ENCODE measurements at regions not wholly inside any gene's neighbourhood (a gene's known extent, or its start where the extent isn't known, plus 50 kb on each side); places are given as distances from the start of the nearest gene placed in this dataset.

- Histone ChIP-seq H3K4me3 (ENCODE audit: insufficient read depth, low read depth, low read length) (no peak overlapping the region), H3K27me3 (ENCODE audit: control insufficient read depth, insufficient read depth, low read length) (no peaks in the 10 kb centered on the region), H3K36me3 (replicated peaks; ENCODE audit: control insufficient read depth, insufficient read depth, low read length) (no peaks in the 10 kb centered on the region)
- no peak for DNase-seq
These were observed 101.4 kb upstream of the TLE3 start for GRCh38 chr15:70199124-70199482.

GRCh38 chr15:70198441-70199123 lies 100.9 kb upstream of the TLE3 start:
- DNase-seq: no peak
- no peaks in the 10 kb centered on the region for H3K27me3 ChIP-seq (ENCODE audit: control insufficient read depth, insufficient read depth, low read length)

GRCh38 chr15:70197945-70198361 lies 100.2 kb upstream of the TLE3 start:
- DNase-seq: no peak
- H3K4me3 ChIP-seq (ENCODE audit: insufficient read depth, low read depth, low read length): no peak overlapping the region
- no peaks in the 10 kb centered on the region for H3K36me3 ChIP-seq (replicated peaks; ENCODE audit: control insufficient read depth, insufficient read depth, low read length)
- no peaks in the 10 kb centered on the region for H3K27me3 ChIP-seq (ENCODE audit: control insufficient read depth, insufficient read depth, low read length)

More at GRCh38 chr15:70198441-70199123, 100.9 kb upstream of the TLE3 start:
- H3K36me3 ChIP-seq (replicated peaks; ENCODE audit: control insufficient read depth, insufficient read depth, low read length): no peaks in the 10 kb centered on the region
- H3K4me3 ChIP-seq (ENCODE audit: insufficient read depth, low read depth, low read length): no peak overlapping the region

- H3K27me3 ChIP-seq (ENCODE audit: control insufficient read depth, insufficient read depth, low read length): no peaks in the 10 kb centered on the region
- H3K4me3 ChIP-seq (ENCODE audit: insufficient read depth, low read depth, low read length): no peak overlapping the region
- no peak for DNase-seq
- H3K36me3 ChIP-seq (replicated peaks; ENCODE audit: control insufficient read depth, insufficient read depth, low read length): no peaks in the 10 kb centered on the region
These were observed 99.7 kb upstream of the TLE3 start for GRCh38 chr15:70197318-70197944.

- Histone ChIP-seq H3K4me3 (ENCODE audit: insufficient read depth, low read depth, low read length) (no peak overlapping the region), H3K27me3 (ENCODE audit: control insufficient read depth, insufficient read depth, low read length) (no peaks in the 10 kb centered on the region), H3K36me3 (replicated peaks; ENCODE audit: control insufficient read depth, insufficient read depth, low read length) (no peaks in the 10 kb centered on the region)
- DNase-seq: peak; percentile 90
These were observed 98.9 kb upstream of the TLE3 start for GRCh38 chr15:70196372-70197316.

GRCh38 chr15:70195587-70196305 lies 98.0 kb upstream of the TLE3 start:
- H3K4me3 ChIP-seq (ENCODE audit: insufficient read depth, low read depth, low read length): no peak overlapping the region
- H3K27me3 ChIP-seq (ENCODE audit: control insufficient read depth, insufficient read depth, low read length): no peaks in the 10 kb centered on the region
- H3K36me3 ChIP-seq (replicated peaks; ENCODE audit: control insufficient read depth, insufficient read depth, low read length): no peaks in the 10 kb centered on the region
- no peak for DNase-seq

- no peak for DNase-seq
- H3K36me3 ChIP-seq (replicated peaks; ENCODE audit: control insufficient read depth, insufficient read depth, low read length): no peaks in the 10 kb centered on the region
- no peak overlapping the region for H3K4me3 ChIP-seq (ENCODE audit: insufficient read depth, low read depth, low read length)
- H3K27me3 ChIP-seq (ENCODE audit: control insufficient read depth, insufficient read depth, low read length): no peaks in the 10 kb centered on the region
These were observed 97.5 kb upstream of the TLE3 start for GRCh38 chr15:70195171-70195570.

- no peaks in the 10 kb centered on the region for H3K27me3 ChIP-seq (ENCODE audit: control insufficient read depth, insufficient read depth, low read length)
These were observed 96.5 kb upstream of the TLE3 start for GRCh38 chr15:70194266-70194665.

GRCh38 chr15:70193734-70194133 lies 96.0 kb upstream of the TLE3 start:
- DNase-seq: no peak
- H3K27me3 ChIP-seq (ENCODE audit: control insufficient read depth, insufficient read depth, low read length): no peaks in the 10 kb centered on the region
- no peaks in the 10 kb centered on the region for H3K36me3 ChIP-seq (replicated peaks; ENCODE audit: control insufficient read depth, insufficient read depth, low read length)
- no peak overlapping the region for H3K4me3 ChIP-seq (ENCODE audit: insufficient read depth, low read depth, low read length)

More at GRCh38 chr15:70194266-70194665, 96.5 kb upstream of the TLE3 start:
- DNase-seq: no peak
- Histone ChIP-seq H3K4me3 (ENCODE audit: insufficient read depth, low read depth, low read length) (no peak overlapping the region), H3K36me3 (replicated peaks; ENCODE audit: control insufficient read depth, insufficient read depth, low read length) (no peaks in the 10 kb centered on the region)

GRCh38 chr15:70192490-70192889 lies 94.8 kb upstream of the TLE3 start:
- Histone ChIP-seq H3K36me3 (replicated peaks; ENCODE audit: control insufficient read depth, insufficient read depth, low read length) (no peaks in the 10 kb centered on the region), H3K4me3 (ENCODE audit: insufficient read depth, low read depth, low read length) (no peak overlapping the region), H3K27me3 (ENCODE audit: control insufficient read depth, insufficient read depth, low read length) (no peaks in the 10 kb centered on the region)
- DNase-seq: no peak

- H3K36me3 ChIP-seq (replicated peaks; ENCODE audit: control insufficient read depth, insufficient read depth, low read length): no peaks in the 10 kb centered on the region
- H3K27me3 ChIP-seq (ENCODE audit: control insufficient read depth, insufficient read depth, low read length): no peaks in the 10 kb centered on the region
- H3K4me3 ChIP-seq (ENCODE audit: insufficient read depth, low read depth, low read length): no peak overlapping the region
- DNase-seq: no peak
These were observed 94.3 kb upstream of the TLE3 start for GRCh38 chr15:70192041-70192440.

- DNase-seq: no peak
- H3K27me3 ChIP-seq (ENCODE audit: control insufficient read depth, insufficient read depth, low read length): no peaks in the 10 kb centered on the region
- no peak overlapping the region for H3K4me3 ChIP-seq (ENCODE audit: insufficient read depth, low read depth, low read length)
- no peaks in the 10 kb centered on the region for H3K36me3 ChIP-seq (replicated peaks; ENCODE audit: control insufficient read depth, insufficient read depth, low read length)
These were observed 93.2 kb upstream of the TLE3 start for GRCh38 chr15:70190965-70191364.

- Histone ChIP-seq H3K27me3 (ENCODE audit: control insufficient read depth, insufficient read depth, low read length) (no peaks in the 10 kb centered on the region; the same call in 1 of the 2 replicates), H3K4me3 (ENCODE audit: insufficient read depth, low read depth, low read length) (no peak overlapping the region), H3K36me3 (replicated peaks; ENCODE audit: control insufficient read depth, insufficient read depth, low read length) (no peaks in the 10 kb centered on the region)
- no peak for DNase-seq
These were observed 92.3 kb upstream of the TLE3 start for GRCh38 chr15:70189826-70190695.

Measured in H7 (cell line).